ENCODE measurements at regions not wholly inside any gene's neighbourhood (a gene's known extent, or its start where the extent isn't known, plus 50 kb on each side); places are given as distances from the start of the nearest gene placed in this dataset.

- DNase-seq, result no peak
Observed at GRCh38 chr1:36539526-36539925, 56.8 kb upstream of the CSF3R start.

GRCh38 chr1:36537991-36538390 is 55.3 kb upstream of the CSF3R start:
- no peak for DNase-seq

- DNase-seq, result no peak
Observed at GRCh38 chr1:36537190-36537768, 54.6 kb upstream of the CSF3R start.

- DNase-seq, result no peak
Observed at GRCh38 chr1:36536727-36537126, 54.0 kb upstream of the CSF3R start.

- DNase-seq, result no peak
Observed at GRCh38 chr1:36534711-36535412, 52.1 kb upstream of the CSF3R start.

GRCh38 chr1:36533897-36534296 is 51.2 kb upstream of the CSF3R start:
- DNase-seq, result no peak

GRCh38 chr1:36532810-36533401 is 50.2 kb upstream of the CSF3R start:
- no peak for DNase-seq
